H9 (cell line): ENCODE measurements at regions not wholly inside any gene's neighbourhood (a gene's known extent, or its start where the extent isn't known, plus 50 kb on each side); places are given as distances from the start of the nearest gene placed in this dataset.

ENCODE experiments used
- DNase-seq: peaks from one replicate; pipeline ENCODE4 v3.0.0-alpha.2; 2017
- H2AFZ ChIP-seq: one replicate; pipeline ENCODE4 v1.6.1; 2013; ENCODE audit warnings: mild to moderate bottlenecking, low read length, control low read depth, moderate library complexity
- H2AK5ac ChIP-seq: 2 replicates; pipeline ENCODE4 v1.6.1; 2013; ENCODE audit warnings: low read length, control low read depth, mixed read lengths; ENCODE audit not compliant: insufficient read length
- H2BK120ac ChIP-seq: one replicate; pipeline ENCODE4 v1.6.1; 2013; ENCODE audit warnings: low read depth, mild to moderate bottlenecking, low read length, control low read depth, inconsistent platforms; ENCODE audit not compliant: poor library complexity, severe bottlenecking
- H2BK12ac ChIP-seq: 2 replicates; pipeline ENCODE4 v1.6.1; 2013; ENCODE audit warnings: low read length, control low read depth, mixed read lengths, low read depth; ENCODE audit not compliant: insufficient read length
- H2BK15ac ChIP-seq: 2 replicates; pipeline ENCODE4 v1.6.1; 2013; ENCODE audit warnings: low read depth, low read length, control low read depth
- H2BK20ac ChIP-seq: one replicate; pipeline ENCODE4 v1.6.1; 2013; ENCODE audit warnings: low read depth, mild to moderate bottlenecking, low read length, control low read depth, inconsistent platforms; ENCODE audit not compliant: poor library complexity, severe bottlenecking
- H2BK5ac ChIP-seq: 2 replicates; pipeline ENCODE4 v1.6.1; 2013; ENCODE audit warnings: low read length, control low read depth, mixed read lengths; ENCODE audit not compliant: insufficient read length
- H3K14ac ChIP-seq: 2 replicates; pipeline ENCODE4 v1.6.1; 2013; ENCODE audit warnings: low read length, control low read depth; ENCODE audit not compliant: insufficient read depth
- H3K18ac ChIP-seq: 2 replicates; pipeline ENCODE4 v1.6.1; 2013; ENCODE audit warnings: low read depth, mild to moderate bottlenecking, mixed read lengths, low read length, control low read depth; ENCODE audit not compliant: insufficient read length
- H3K23ac ChIP-seq: 2 replicates; pipeline ENCODE4 v1.6.1; 2013; ENCODE audit warnings: low read length, control low read depth, mixed read lengths, low read depth; ENCODE audit not compliant: insufficient read length
- H3K23me2 ChIP-seq: 2 replicates; pipeline ENCODE4 v1.6.1; 2013; ENCODE audit warnings: low read depth, mild to moderate bottlenecking, mixed read lengths, low read length, control low read depth; ENCODE audit not compliant: insufficient read length, poor library complexity, severe bottlenecking
- H3K27ac ChIP-seq: 2 replicates; pipeline ENCODE4 v1.5.1; 2013; ENCODE audit warnings: low read length, control low read depth, mixed read lengths, low read depth; ENCODE audit not compliant: insufficient read length
- H3K27me3 ChIP-seq: 2 replicates; pipeline ENCODE4 v1.6.1; 2013; ENCODE audit warnings: low read length, control low read depth, inconsistent platforms; ENCODE audit not compliant: insufficient read depth
- H3K4ac ChIP-seq: 2 replicates; pipeline ENCODE4 v1.6.1; 2013; ENCODE audit warnings: low read depth, mild to moderate bottlenecking, control low read depth, inconsistent platforms, low read length, moderate library complexity
- H3K4me1 ChIP-seq: 2 replicates; pipeline ENCODE4 v1.6.1; 2013; ENCODE audit warnings: low read length, control low read depth, inconsistent platforms; ENCODE audit not compliant: insufficient read depth
- H3K4me2 ChIP-seq: 2 replicates; pipeline ENCODE4 v1.6.1; 2013; ENCODE audit warnings: low read length, control low read depth, mixed read lengths; ENCODE audit not compliant: insufficient read length, insufficient read depth
- H3K56ac ChIP-seq: 2 replicates; pipeline ENCODE4 v1.6.1; 2013; ENCODE audit warnings: low read depth, mild to moderate bottlenecking, mixed read lengths, low read length, control low read depth; ENCODE audit not compliant: insufficient read length
- H3K79me1 ChIP-seq: 2 replicates; pipeline ENCODE4 v1.6.1; 2013; ENCODE audit warnings: low read depth, mild to moderate bottlenecking, moderate library complexity, low read length, control low read depth, inconsistent platforms; ENCODE audit not compliant: insufficient read depth, poor library complexity, severe bottlenecking
- H3K79me2 ChIP-seq: 2 replicates; pipeline ENCODE4 v1.6.1; 2013; ENCODE audit warnings: low read length, control low read depth, inconsistent platforms; ENCODE audit not compliant: insufficient read depth
- H3K9ac ChIP-seq: 2 replicates; pipeline ENCODE4 v1.6.1; 2013; ENCODE audit warnings: low read length, control low read depth, mixed read lengths; ENCODE audit not compliant: insufficient read length; ENCODE audit errors: extremely low read depth
- H3K9me3 ChIP-seq: one replicate; pipeline ENCODE4 v1.6.1; 2013; ENCODE audit warnings: low read depth, low read length, inconsistent platforms; ENCODE audit not compliant: control insufficient read depth
- H3T11ph ChIP-seq: one replicate; pipeline ENCODE4 v1.6.1; 2013; ENCODE audit warnings: mild to moderate bottlenecking, low read length, control low read depth, inconsistent platforms
- H4K20me1 ChIP-seq: one replicate; pipeline ENCODE4 v1.6.1; 2013; ENCODE audit not compliant: control insufficient read depth, insufficient read length, insufficient read depth
- H4K5ac ChIP-seq: 2 replicates; pipeline ENCODE4 v1.6.1; 2013; ENCODE audit warnings: low read depth, mild to moderate bottlenecking, mixed read lengths, low read length, control low read depth; ENCODE audit not compliant: insufficient read length
- H4K8ac ChIP-seq: replicated peaks from 2 replicates; pipeline ENCODE4 v1.6.1; 2013; ENCODE audit warnings: low read length, control low read depth, mixed read lengths, low read depth; ENCODE audit not compliant: insufficient read length
- H4K91ac ChIP-seq: 2 replicates; pipeline ENCODE4 v1.6.1; 2013; ENCODE audit warnings: low read depth, mild to moderate bottlenecking, moderate library complexity, mixed read lengths, low read length, control low read depth; ENCODE audit not compliant: insufficient read length
- H3K27ac Mint-ChIP-seq, 3 experiments: 2 replicates in 2 of 3; 3 replicates in 1 of 3; pipeline ENCODE4 v1.8.0; 2020 to 2021; ENCODE audit warnings: mixed read lengths in 3 of 3, mild to moderate bottlenecking in 1 of 3, moderate library complexity in 1 of 3
- H3K27me3 Mint-ChIP-seq: 2 replicates; pipeline ENCODE4 v1.8.0; 2021; ENCODE audit warnings: low read depth, mild to moderate bottlenecking, moderate library complexity, mixed read lengths
- H3K36me3 Mint-ChIP-seq, 3 experiments: 2 replicates in 2 of 3; 3 replicates in 1 of 3; pipeline ENCODE4 v1.8.0; 2020 to 2021; ENCODE audit warnings: low read depth in 3 of 3, mixed read lengths in 3 of 3; ENCODE audit not compliant: insufficient read depth in 1 of 3
- H3K4me1 Mint-ChIP-seq, 2 experiments: 2 replicates each; pipeline ENCODE4 v1.8.0; 2020; ENCODE audit warnings: mixed read lengths in 2 of 2
- H3K4me3 Mint-ChIP-seq, 2 experiments: 2 replicates in 1 of 2; 3 replicates in 1 of 2; pipeline ENCODE4 v1.8.0; 2020 to 2021; ENCODE audit warnings: mild to moderate bottlenecking in 2 of 2, mixed read lengths in 2 of 2, moderate library complexity in 1 of 2
- H3K9me3 Mint-ChIP-seq, 2 experiments: 2 replicates in 1 of 2; 3 replicates in 1 of 2; pipeline ENCODE4 v1.8.0; 2020; ENCODE audit warnings: mild to moderate bottlenecking in 2 of 2, mixed read lengths in 2 of 2, moderate library complexity in 1 of 2
- CTCF ChIP-seq: fragments of 200-600 bp; sonication (generic); conservative IDR thresholded peaks from 3 replicates; pipeline ENCODE4 v1.8.0; 2021; ENCODE audit warnings: antibody characterized with exemption, mild to moderate bottlenecking
- WGBS: extraction: QIAGEN DNeasy Blood & Tissue Kit; methylation state at CpG from one replicate; pipeline ENCODE4 v1.1.7; 2013; ENCODE audit warnings: missing lambda C conversion rate, low lambda C conversion rate, mixed read lengths; ENCODE audit not compliant: insufficient read length; ENCODE audit errors: extremely low coverage; 5-methylcytosine and 5-hydroxymethylcytosine counted together

GRCh38 chr4:43351970-43352806, 459.7 kb downstream of the GRXCR1 start:
- H2BK20ac ChIP-seq: no peak overlapping the region
- H2BK15ac ChIP-seq: no peak overlapping the region
- no peaks in the 10 kb centered on the region for H3K79me2 ChIP-seq
- no peak overlapping the region for H3K4me2 ChIP-seq
- no peak overlapping the region for H4K5ac ChIP-seq
- no CpG with 5 or more reads among the region's 1 CpG for WGBS
- Mint-ChIP-seq H3K27me3 (no peaks in the 10 kb centered on the region; the same call in 1 of the 2 replicates), H3K4me3 (no peak overlapping the region), H3K36me3 (no peaks in the 10 kb centered on the region), H3K9me3 (peaks cover 0 to 2% of the 10 kb centered on the region in 2 experiments; a peak in 1 of 5 replicates), H3K4me1 (no peaks in the 10 kb centered on the region), H3K27ac (no peak overlapping the region)
- H3K14ac ChIP-seq: no peak overlapping the region
- TF ChIP-seq CTCF: no peak
- H3K56ac ChIP-seq: no peak overlapping the region
- H4K8ac ChIP-seq: no peak overlapping the region
- no peak overlapping the region for H3K4ac ChIP-seq
- H3K9me3 ChIP-seq: no peaks in the 10 kb centered on the region
- no peak overlapping the region for H2AFZ ChIP-seq
- no peaks in the 10 kb centered on the region for H3K4me1 ChIP-seq
- H2AK5ac ChIP-seq: no peak overlapping the region
- DNase-seq: no peak
- no peak overlapping the region for H3K18ac ChIP-seq
- no peaks in the 10 kb centered on the region for H3K79me1 ChIP-seq
- H2BK120ac ChIP-seq: no peak overlapping the region
- no peak overlapping the region for H3K9ac ChIP-seq
- no peak overlapping the region for H4K91ac ChIP-seq
- H3K23ac ChIP-seq: no peak overlapping the region
- H2BK12ac ChIP-seq: no peak overlapping the region
- H3T11ph ChIP-seq: no peak overlapping the region
- no peaks in the 10 kb centered on the region for H3K23me2 ChIP-seq
- no peak overlapping the region for H3K27ac ChIP-seq
- H4K20me1 ChIP-seq: no peaks in the 10 kb centered on the region
- H2BK5ac ChIP-seq: no peak overlapping the region
- H3K27me3 ChIP-seq: no peaks in the 10 kb centered on the region
